B cell (primary cell): ENCODE measurements at regions not wholly inside any gene's neighbourhood (a gene's known extent, or its start where the extent isn't known, plus 50 kb on each side); places are given as distances from the start of the nearest gene placed in this dataset.

Experiments
- ATAC-seq: fragments of 200-7000 bp; cut with Tn5 transposase; one replicate; pipeline ENCODE4 v1.10.0; 2021; ENCODE audit warnings: low read depth, mild to moderate bottlenecking, moderate number of reproducible peaks, moderate library complexity
- CTCF ChIA-PET: fragments of 350-600 bp; sonication (Branson Sonifier 250); formaldehyde crosslinking; loops from one replicate; lab custom pipeline; 2021; ENCODE audit warnings: antibody characterized with exemption, inconsistent platforms; lab: Charles Lee
- POLR2A ChIA-PET: fragments of 350-600 bp; sonication (Branson Sonifier 250); formaldehyde crosslinking; loops from one replicate; lab custom pipeline; 2021; ENCODE audit warnings: antibody characterized with exemption; lab: Charles Lee
- DNase-seq: peaks from one replicate; pipeline ENCODE4 v3.0.0; 2013
- H2AFZ ChIP-seq: 2 replicates; pipeline ENCODE4 v1.6.1; 2012; ENCODE audit warnings: mild to moderate bottlenecking, low read depth, low read length; ENCODE audit not compliant: insufficient read depth, poor library complexity, severe bottlenecking
- H3K27ac ChIP-seq, 2 donors: 1 replicate in 1 of 2; 2 replicates in 1 of 2; pipeline ENCODE4 v1.5.1; 2012 to 2013; ENCODE audit warnings: low read length in 2 of 2, mild to moderate bottlenecking in 2 of 2, moderate library complexity in 1 of 2
- H3K27me3 ChIP-seq, 4 experiments: fragments of 200-600 bp in 1 of 4; sonication (generic) in 1 of 4; replicated peaks in 1 of 4; 1 replicate in 2 of 4; 2 replicates in 2 of 4; pipeline versions ENCODE4 v1.6.1 to v1.7.0; 2013 to 2016; ENCODE audit warnings: low read length in 3 of 4, mild to moderate bottlenecking in 2 of 4, mixed read lengths in 1 of 4, moderate library complexity in 1 of 4; ENCODE audit not compliant: insufficient read depth in 4 of 4, control insufficient read depth in 3 of 4; ENCODE audit errors: control extremely low read depth in 1 of 4
- H3K36me3 ChIP-seq, 2 experiments: replicated peaks in 1 of 2; 1 replicate in 1 of 2; 2 replicates in 1 of 2; pipeline versions ENCODE4 v1.6.1 to v1.7.1; 2013; ENCODE audit warnings: low read length in 1 of 2; ENCODE audit not compliant: insufficient read depth in 2 of 2, control insufficient read depth in 1 of 2; ENCODE audit errors: control extremely low read depth in 1 of 2, extremely low read depth in 1 of 2
- H3K4me1 ChIP-seq, 2 donors: fragments of 200-600 bp in 1 of 2; sonication (generic) in 1 of 2; 1 replicate in 1 of 2; 2 replicates in 1 of 2; pipeline versions ENCODE4 v1.5.1 to v1.6.1; 2013 to 2017; ENCODE audit warnings: low read length in 2 of 2; ENCODE audit not compliant: control insufficient read depth in 2 of 2, insufficient read depth in 2 of 2
- H3K4me2 ChIP-seq: replicated peaks from 2 replicates; pipeline ENCODE3; 2012; ENCODE audit warnings: mild to moderate bottlenecking, low read depth, low read length; ENCODE audit not compliant: poor library complexity, severe bottlenecking
- H3K4me3 ChIP-seq, 5 experiments: fragments of 200-600 bp in 1 of 5; sonication (generic) in 1 of 5; 1 replicate in 3 of 5; 2 replicates in 2 of 5; pipeline versions ENCODE4 v1.5.1 to v1.7.0; 2011 to 2016; ENCODE audit warnings: low read length in 4 of 5, mild to moderate bottlenecking in 4 of 5, low read depth in 2 of 5, control low read depth in 1 of 5, moderate library complexity in 1 of 5; ENCODE audit not compliant: insufficient read depth in 1 of 5; ENCODE audit errors: control extremely low read depth in 1 of 5, extremely low read depth in 1 of 5
- H3K79me2 ChIP-seq: fragments of 200-600 bp; sonication (generic); one replicate; pipeline ENCODE4 v1.6.0; 2016; ENCODE audit warnings: low read length; ENCODE audit not compliant: control insufficient read depth, insufficient read depth
- H3K9ac ChIP-seq: fragments of 200-600 bp; sonication (generic); 2 replicates; pipeline ENCODE4 v1.6.1; 2017; ENCODE audit warnings: mild to moderate bottlenecking, low read length, moderate library complexity
- H3K9me3 ChIP-seq, 3 donors: one replicate each; pipeline versions ENCODE4 v1.6.1 to v1.7.1; 2013; ENCODE audit warnings: low read length in 2 of 3; ENCODE audit not compliant: control insufficient read depth in 2 of 3, insufficient read depth in 1 of 3; ENCODE audit errors: control extremely low read depth in 1 of 3
- H4K20me1 ChIP-seq: 2 replicates; pipeline ENCODE4 v1.6.0; 2012; ENCODE audit warnings: mild to moderate bottlenecking, low read length; ENCODE audit not compliant: insufficient read depth, control insufficient read depth, poor library complexity, severe bottlenecking
- H3K27ac Mint-ChIP-seq: one replicate; pipeline ENCODE4 v1.8.0; 2021; ENCODE audit warnings: mixed read lengths
- H3K27me3 Mint-ChIP-seq: one replicate; pipeline ENCODE4 v1.8.0; 2021; ENCODE audit warnings: mixed read lengths
- H3K4me1 Mint-ChIP-seq: one replicate; pipeline ENCODE4 v1.8.0; 2021; ENCODE audit warnings: mixed read lengths
- H3K4me3 Mint-ChIP-seq: one replicate; pipeline ENCODE4 v1.8.0; 2021; ENCODE audit warnings: mixed read lengths
- H3K9me3 Mint-ChIP-seq: one replicate; pipeline ENCODE4 v1.8.0; 2022; ENCODE audit warnings: mixed read lengths; ENCODE audit not compliant: insufficient read depth
- CTCF ChIP-seq: fragments of 200-600 bp; IDR thresholded peaks from one replicate; pipeline ENCODE4 v1.8.0; 2022; ENCODE audit warnings: antibody characterized with exemption, mild to moderate bottlenecking
- EZH2 ChIP-seq: IDR thresholded peaks from 2 replicates; pipeline ENCODE4 v1.6.1; 2012; ENCODE audit warnings: borderline replicate concordance, low read depth, mild to moderate bottlenecking, moderate library complexity, low read length; ENCODE audit not compliant: insufficient read depth, poor library complexity, severe bottlenecking
- WGBS: methylation state at CpG from one replicate; pipeline ENCODE4 v1.1.5; 2013; ENCODE audit warnings: missing lambda C conversion rate; ENCODE audit not compliant: insufficient coverage; 5-methylcytosine and 5-hydroxymethylcytosine counted together
- intact Hi-C: fragments of 100-400 bp; cut with micrococcal nuclease; formaldehyde crosslinking; loops from one replicate; pipeline ENCODE4 v1.10.0; 2022

GRCh38 chr3:18866899-18867298 lies 281.4 kb upstream of the KCNH8 start:
- CTCF ChIA-PET, result no interaction called here
- H3K4me1 ChIP-seq, result no peaks in the 10 kb centered on the region
- POLR2A ChIA-PET, result no interaction called here
- H3K36me3 ChIP-seq, result no peaks in the 10 kb centered on the region
- no peak overlapping the region for H3K4me3 ChIP-seq
- no peaks in the 10 kb centered on the region for H3K4me1 Mint-ChIP-seq
- H3K4me2 ChIP-seq, result no peak overlapping the region
- no peak overlapping the region for H3K9ac ChIP-seq
- H3K79me2 ChIP-seq, result no peaks in the 10 kb centered on the region
- H3K9me3 ChIP-seq, result no peaks in the 10 kb centered on the region
- H2AFZ ChIP-seq, result no peak overlapping the region
- H3K4me3 Mint-ChIP-seq, result no peak overlapping the region
- H3K27ac ChIP-seq, result no peak overlapping the region
- ATAC-seq (no peak), DNase-seq (no peak)
- H3K27me3 ChIP-seq, result no peaks in the 10 kb centered on the region
- H3K27ac Mint-ChIP-seq, result no peak overlapping the region
- no peak for TF ChIP-seq CTCF
- no peak for TF ChIP-seq EZH2
- WGBS, result no CpG with 5 or more reads among the region's 1 CpG
- H4K20me1 ChIP-seq, result no peaks in the 10 kb centered on the region
- no peaks in the 10 kb centered on the region for H3K9me3 Mint-ChIP-seq
- peaks cover 3% of the 10 kb centered on the region for H3K27me3 Mint-ChIP-seq
- intact Hi-C loops, result no loop called here

GRCh38 chr3:18864933-18865731 lies 283.2 kb upstream of the KCNH8 start:
- Mint-ChIP-seq H3K27ac (no peak overlapping the region), H3K4me1 (no peaks in the 10 kb centered on the region), H3K27me3 (peaks cover 4% of the 10 kb centered on the region), H3K4me3 (no peak overlapping the region), H3K9me3 (no peaks in the 10 kb centered on the region)
- Histone ChIP-seq H3K4me1 (no peaks in the 10 kb centered on the region), H3K9me3 (no peaks in the 10 kb centered on the region), H3K4me2 (no peak overlapping the region), H3K27ac (no peak overlapping the region), H3K27me3 (no peaks in the 10 kb centered on the region), H3K36me3 (no peaks in the 10 kb centered on the region), H3K4me3 (no peak overlapping the region), H3K9ac (no peak overlapping the region), H2AFZ (no peak overlapping the region), H3K79me2 (no peaks in the 10 kb centered on the region), H4K20me1 (no peaks in the 10 kb centered on the region)
- ChIA-PET CTCF (no interaction called here), POLR2A (no interaction called here)
- no peak for TF ChIP-seq EZH2
- no peak for TF ChIP-seq CTCF
- DNase-seq (no peak), ATAC-seq (no peak)
- intact Hi-C loops, result no loop called here
- no CpG with 5 or more reads among the region's 3 CpGs for WGBS
